ENCODE measurements at regions not wholly inside any gene's neighbourhood (a gene's known extent, or its start where the extent isn't known, plus 50 kb on each side); places are given as distances from the start of the nearest gene placed in this dataset.

- POLR2A ChIA-PET (ENCODE audit: unreplicated experiment): no interaction called here
- H3K4me2 ChIP-seq (ENCODE audit: low read length): no peak overlapping the region
- H3K4me1 ChIP-seq (ENCODE audit: insufficient read depth, low read length): no peaks in the 10 kb centered on the region
- H3K9ac ChIP-seq (ENCODE audit: low read length): no peak overlapping the region
- BruUV-seq (replicated peaks): no TSS peak
- ATAC-seq (no peak), DNase-seq (no peak)
- H3K36me3 ChIP-seq (ENCODE audit: low read depth, low read length): no peaks in the 10 kb centered on the region
- intact Hi-C loops (cut with micrococcal nuclease): no loop called here
- H3K9me2 ChIP-seq (replicated peaks; ENCODE audit: low read length): no peaks in the 10 kb centered on the region
- H4K20me1 ChIP-seq (ENCODE audit: low read length): no peaks in the 10 kb centered on the region
- no peaks in the 10 kb centered on the region for H3K79me2 ChIP-seq (ENCODE audit: low read length)
- CTCF ChIA-PET: no interaction called here
- H3F3A ChIP-seq (ENCODE audit: low read length, unreplicated experiment): no peaks in the 10 kb centered on the region
- H3K4me3 ChIP-seq (ENCODE audit: low read length): no peak overlapping the region
- H3K9me3 ChIP-seq (ENCODE audit: low read length): no peaks in the 10 kb centered on the region
- no peak overlapping the region for H2AFZ ChIP-seq (ENCODE audit: low read length)
- no peak for TF ChIP-seq EZH2phosphoT487 (IDR thresholded peaks at IDR 0.05; ENCODE audit: borderline replicate concordance, low read length)
- no peak for TF ChIP-seq CTCF (conservative IDR thresholded peaks at IDR 0.05; ENCODE audit: low read depth, low read length)
- TF ChIP-seq EZH2 (IDR thresholded peaks at IDR 0.05; ENCODE audit: low read length, unreplicated experiment): no peak
- H3K27ac ChIP-seq (ENCODE audit: low read length): no peak overlapping the region
- no peaks in the 10 kb centered on the region for H3K27me3 ChIP-seq (ENCODE audit: low read length)
Measured at GRCh38 chr17:68169840-68170239, 78.0 kb upstream of the AMZ2 start.

GRCh38 chr17:68170246-68170645 is 77.6 kb upstream of the AMZ2 start:
- ATAC-seq (no peak), DNase-seq (no peak)
- ChIA-PET POLR2A (ENCODE audit: unreplicated experiment) (no interaction called here), CTCF (no interaction called here)
- H3K9ac ChIP-seq (ENCODE audit: low read length): no peak overlapping the region
- H3K4me3 ChIP-seq (ENCODE audit: low read length): no peak overlapping the region
- H3K4me2 ChIP-seq (ENCODE audit: low read length): no peak overlapping the region
- no peaks in the 10 kb centered on the region for H3K9me3 ChIP-seq (ENCODE audit: low read length)
- no peaks in the 10 kb centered on the region for H3K4me1 ChIP-seq (ENCODE audit: insufficient read depth, low read length)
- H3K9me2 ChIP-seq (replicated peaks; ENCODE audit: low read length): no peaks in the 10 kb centered on the region
- intact Hi-C loops (cut with micrococcal nuclease): no loop called here
- BruUV-seq (replicated peaks): no TSS peak
- H2AFZ ChIP-seq (ENCODE audit: low read length): no peak overlapping the region
- TF ChIP-seq EZH2phosphoT487 (IDR thresholded peaks at IDR 0.05; ENCODE audit: borderline replicate concordance, low read length) (no peak), EZH2 (IDR thresholded peaks at IDR 0.05; ENCODE audit: low read length, unreplicated experiment) (no peak), CTCF (conservative IDR thresholded peaks at IDR 0.05; ENCODE audit: low read depth, low read length) (no peak)
- no peaks in the 10 kb centered on the region for H3K27me3 ChIP-seq (ENCODE audit: low read length)
- no peaks in the 10 kb centered on the region for H4K20me1 ChIP-seq (ENCODE audit: low read length)
- no peaks in the 10 kb centered on the region for H3K36me3 ChIP-seq (ENCODE audit: low read depth, low read length)
- H3K27ac ChIP-seq (ENCODE audit: low read length): no peak overlapping the region
- H3K79me2 ChIP-seq (ENCODE audit: low read length): no peaks in the 10 kb centered on the region
- H3F3A ChIP-seq (ENCODE audit: low read length, unreplicated experiment): no peaks in the 10 kb centered on the region

GRCh38 chr17:68172461-68172954 is 75.3 kb upstream of the AMZ2 start:
- Histone ChIP-seq H3K9ac (ENCODE audit: low read length) (no peak overlapping the region), H3K79me2 (ENCODE audit: low read length) (no peaks in the 10 kb centered on the region), H3K4me3 (ENCODE audit: low read length) (0 out of 2 replicates have a peak overlapping the region, but pooled peaks have one; percentile 5), H3K9me2 (replicated peaks; ENCODE audit: low read length) (no peaks in the 10 kb centered on the region), H3K4me2 (ENCODE audit: low read length) (peak overlapping the region; percentile 66), H3F3A (ENCODE audit: low read length, unreplicated experiment) (no peaks in the 10 kb centered on the region), H3K27me3 (ENCODE audit: low read length) (no peaks in the 10 kb centered on the region), H3K9me3 (ENCODE audit: low read length) (no peaks in the 10 kb centered on the region), H3K4me1 (ENCODE audit: insufficient read depth, low read length) (no peaks in the 10 kb centered on the region), H2AFZ (ENCODE audit: low read length) (peak overlapping the region; percentile 56; the same call in 1 of the 2 replicates), H3K27ac (ENCODE audit: low read length) (no peak overlapping the region), H4K20me1 (ENCODE audit: low read length) (no peaks in the 10 kb centered on the region), H3K36me3 (ENCODE audit: low read depth, low read length) (no peaks in the 10 kb centered on the region)
- CTCF ChIA-PET: interaction anchor here (0.5 to 1.3 kb wide), 4 partner anchors 28 to 283 kb away, joined by 3 to 9 read pairs (median 3); no protein-coding TSS in a partner anchor
- BruUV-seq (replicated peaks): no TSS peak
- POLR2A ChIA-PET (ENCODE audit: unreplicated experiment): no interaction called here
- DNase-seq: peak; percentile 90
- peak; percentile 96 for TF ChIP-seq CTCF (conservative IDR thresholded peaks at IDR 0.05; ENCODE audit: low read depth, low read length)
- no peak for TF ChIP-seq EZH2phosphoT487 (IDR thresholded peaks at IDR 0.05; ENCODE audit: borderline replicate concordance, low read length)
- no peak for TF ChIP-seq EZH2 (IDR thresholded peaks at IDR 0.05; ENCODE audit: low read length, unreplicated experiment)
- intact Hi-C loops (cut with micrococcal nuclease): loop anchor here (1.0 kb wide), 4 partner anchors 28 to 587 kb away; no protein-coding TSS in a partner anchor
- ATAC-seq: peak; percentile 83
